HG03103 (cell line): ENCODE measurements at regions not wholly inside any gene's neighbourhood (a gene's known extent, or its start where the extent isn't known, plus 50 kb on each side); places are given as distances from the start of the nearest gene placed in this dataset.

Experiments
- ATAC-seq: cut with Tn5 transposase; IDR thresholded peaks from one replicate; pipeline ENCODE4 v1.9.1; 2021; ENCODE audit warnings: low read depth; ENCODE audit not compliant: unreplicated experiment

GRCh38 chr2:64359171-64359891 is 94.6 kb upstream of the LGALSL start:
- ATAC-seq = no peak

GRCh38 chr2:64359892-64360657 is 93.9 kb upstream of the LGALSL start:
- no peak for ATAC-seq

- no peak for ATAC-seq
These were observed 92.6 kb upstream of the LGALSL start for GRCh38 chr2:64361151-64361938.

- ATAC-seq = no peak
These were observed 91.4 kb upstream of the LGALSL start for GRCh38 chr2:64362562-64363026.

- ATAC-seq = no peak
These were observed 90.8 kb upstream of the LGALSL start for GRCh38 chr2:64363140-64363539.

GRCh38 chr2:64363848-64364247 is 90.1 kb upstream of the LGALSL start:
- no peak for ATAC-seq

- no peak for ATAC-seq
These were observed 86.3 kb upstream of the LGALSL start for GRCh38 chr2:64367444-64368232.

GRCh38 chr2:64369706-64370105 is 84.3 kb upstream of the LGALSL start:
- no peak for ATAC-seq

GRCh38 chr2:64371727-64372126 is 82.2 kb upstream of the LGALSL start:
- ATAC-seq = no peak

GRCh38 chr2:64374686-64375085 is 79.3 kb upstream of the LGALSL start:
- no peak for ATAC-seq

GRCh38 chr2:64376926-64377325 is 77.0 kb upstream of the LGALSL start:
- ATAC-seq = no peak

- ATAC-seq = no peak
These were observed 74.8 kb upstream of the LGALSL start for GRCh38 chr2:64379186-64379585.

- ATAC-seq = no peak
These were observed 73.0 kb upstream of the LGALSL start for GRCh38 chr2:64380853-64381527.

GRCh38 chr2:64383016-64383591 is 70.9 kb upstream of the LGALSL start:
- no peak for ATAC-seq

- ATAC-seq = no peak
These were observed 70.1 kb upstream of the LGALSL start for GRCh38 chr2:64383881-64384280.

- no peak for ATAC-seq
These were observed 67.3 kb upstream of the LGALSL start for GRCh38 chr2:64386676-64387075.

GRCh38 chr2:64390586-64390985 is 63.4 kb upstream of the LGALSL start:
- no peak for ATAC-seq

GRCh38 chr2:64391424-64391823 is 62.5 kb upstream of the LGALSL start:
- ATAC-seq = no peak

GRCh38 chr2:64391940-64392339 is 62.0 kb upstream of the LGALSL start:
- ATAC-seq = no peak

GRCh38 chr2:64392529-64392928 is 61.4 kb upstream of the LGALSL start:
- no peak for ATAC-seq
